NCI-H2227 (cell line): ENCODE measurements at regions not wholly inside any gene's neighbourhood (a gene's known extent, or its start where the extent isn't known, plus 50 kb on each side); places are given as distances from the start of the nearest gene placed in this dataset.
"Not testable (repeated sequence)": the region's sequence is repeated elsewhere in the genome, so short reads cannot be mapped to it uniquely, and the experiment has no call there.

ENCODE experiments used
- DNase-seq: peaks from one replicate; lab custom pipeline; 2025; ENCODE audit not compliant: unreplicated experiment; lab: John Stamatoyannopoulos, UW

DNA sequence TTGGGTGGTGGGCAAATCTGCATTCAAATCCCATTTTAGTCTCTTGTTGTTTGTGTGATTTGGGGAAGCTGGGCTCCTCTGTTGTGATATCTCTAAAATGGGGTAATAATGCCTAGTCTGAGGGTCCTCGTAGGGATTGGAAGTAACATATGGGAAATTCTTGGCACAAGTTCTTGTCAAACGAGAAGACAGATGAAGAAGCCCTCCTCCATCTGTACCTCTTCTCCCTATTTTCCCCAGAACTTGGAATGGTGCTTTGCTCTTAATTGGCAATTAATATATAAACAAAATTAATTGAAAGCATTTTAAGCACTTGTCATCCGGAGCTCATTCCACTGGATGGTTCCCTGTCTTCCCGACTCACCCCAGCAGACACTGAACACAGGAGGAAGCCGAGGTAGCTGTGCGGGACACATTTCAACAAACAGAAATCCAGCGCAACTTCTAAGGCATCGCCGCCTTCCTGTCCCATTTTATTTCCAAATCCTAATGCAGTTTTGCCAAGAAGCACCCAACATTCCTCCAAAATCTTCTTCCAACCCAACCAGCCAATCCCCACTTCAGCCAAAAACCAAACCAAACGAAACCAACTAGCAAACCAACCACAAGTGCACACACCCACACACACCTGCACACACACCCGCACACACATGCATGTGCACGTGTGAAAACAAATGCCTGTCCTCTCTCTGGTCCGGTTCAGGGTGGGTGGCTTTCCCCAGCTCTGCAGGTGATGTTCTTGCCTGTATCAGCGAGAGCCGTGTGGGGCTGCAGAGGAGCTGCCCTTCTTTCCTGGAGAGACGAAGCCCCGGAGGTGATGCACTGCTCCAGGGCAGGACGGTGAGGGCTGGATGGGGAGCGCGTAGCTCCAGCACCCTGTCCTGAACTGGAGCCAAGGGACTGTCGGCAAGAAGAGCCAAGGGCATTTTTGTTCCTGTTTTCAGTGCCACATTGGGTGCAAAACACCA is 100.8 kb upstream of the B3GAT1 start:
- DNase-seq = no peak

DNA sequence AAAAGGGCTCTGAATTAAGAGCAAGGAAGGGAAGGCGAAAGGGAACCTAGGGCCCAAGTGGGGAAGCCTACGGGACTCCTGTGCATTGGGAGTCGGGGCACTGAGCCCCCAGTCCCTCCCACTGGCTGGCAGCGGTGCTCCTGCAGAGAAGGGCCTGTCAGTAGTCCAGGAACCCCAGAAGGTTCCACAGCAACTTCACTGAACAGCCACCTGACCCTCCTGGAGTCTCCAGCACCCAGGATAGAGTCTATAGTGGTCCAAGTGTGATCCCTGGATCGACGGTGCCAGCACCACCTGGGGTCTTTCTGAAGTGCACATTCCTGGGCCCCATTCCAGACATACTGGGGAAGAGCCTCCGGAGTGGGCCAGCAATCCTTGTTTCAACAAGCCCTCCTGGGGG is 100.0 kb upstream of the B3GAT1 start:
- DNase-seq = no peak

DNA sequence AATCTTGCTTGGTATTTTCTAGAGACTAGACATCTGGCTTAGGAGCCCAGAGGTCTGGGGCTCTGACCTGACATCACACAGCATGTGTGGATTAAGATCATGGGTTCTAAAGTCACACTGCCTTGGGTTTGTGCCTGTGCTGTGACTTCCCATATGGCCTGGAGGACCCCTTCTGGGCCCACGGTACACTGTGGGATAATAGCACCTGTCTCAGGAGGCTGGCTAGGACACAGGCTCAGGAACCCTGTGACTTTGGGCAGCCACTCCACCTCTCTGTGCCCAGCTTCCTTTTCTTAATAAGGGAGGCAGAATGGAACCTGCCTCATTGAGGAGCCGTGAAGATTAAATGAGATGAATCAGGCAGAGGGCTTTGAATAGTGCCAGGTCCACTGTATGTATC is 99.2 kb upstream of the B3GAT1 start:
- no peak for DNase-seq

DNA sequence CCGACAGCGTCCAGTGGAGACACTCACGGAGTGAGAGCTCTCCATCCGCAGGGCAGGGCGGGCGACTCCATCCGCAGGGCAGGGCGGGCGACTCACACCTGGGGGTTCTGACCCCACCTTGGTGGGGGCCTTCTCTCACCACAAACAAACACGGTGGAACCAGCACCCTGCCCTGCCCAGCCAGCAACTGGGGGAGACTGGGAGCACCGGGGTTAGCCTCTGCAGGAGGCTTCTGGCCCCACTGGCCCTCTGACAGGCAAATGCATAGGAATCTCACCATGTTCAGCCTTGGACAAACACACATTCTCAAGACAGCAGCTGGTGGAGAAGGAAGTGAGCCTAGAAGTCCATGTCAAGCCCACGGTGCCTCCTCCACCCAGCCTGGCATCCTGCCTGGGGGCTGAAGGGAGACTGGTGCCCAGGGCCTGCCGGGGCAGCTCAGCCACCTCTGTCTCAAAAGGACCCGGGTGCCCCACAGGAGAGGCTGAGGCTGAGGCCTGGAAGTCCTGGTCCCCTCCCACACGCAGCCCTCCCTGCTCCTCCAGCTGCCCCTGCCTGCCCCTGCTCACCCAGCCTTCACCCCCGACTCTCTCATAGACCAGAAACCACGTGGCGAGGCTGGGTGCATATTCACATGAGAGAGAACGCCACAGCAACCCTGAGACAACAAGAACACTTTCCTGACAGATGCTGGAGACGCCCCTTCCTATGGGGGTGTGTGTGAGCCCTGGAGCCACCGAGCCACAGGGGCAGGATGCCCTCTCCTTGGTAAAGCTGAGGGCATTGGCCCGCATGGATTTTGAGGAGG is 98.4 kb upstream of the B3GAT1 start:
- no peak for DNase-seq

DNA sequence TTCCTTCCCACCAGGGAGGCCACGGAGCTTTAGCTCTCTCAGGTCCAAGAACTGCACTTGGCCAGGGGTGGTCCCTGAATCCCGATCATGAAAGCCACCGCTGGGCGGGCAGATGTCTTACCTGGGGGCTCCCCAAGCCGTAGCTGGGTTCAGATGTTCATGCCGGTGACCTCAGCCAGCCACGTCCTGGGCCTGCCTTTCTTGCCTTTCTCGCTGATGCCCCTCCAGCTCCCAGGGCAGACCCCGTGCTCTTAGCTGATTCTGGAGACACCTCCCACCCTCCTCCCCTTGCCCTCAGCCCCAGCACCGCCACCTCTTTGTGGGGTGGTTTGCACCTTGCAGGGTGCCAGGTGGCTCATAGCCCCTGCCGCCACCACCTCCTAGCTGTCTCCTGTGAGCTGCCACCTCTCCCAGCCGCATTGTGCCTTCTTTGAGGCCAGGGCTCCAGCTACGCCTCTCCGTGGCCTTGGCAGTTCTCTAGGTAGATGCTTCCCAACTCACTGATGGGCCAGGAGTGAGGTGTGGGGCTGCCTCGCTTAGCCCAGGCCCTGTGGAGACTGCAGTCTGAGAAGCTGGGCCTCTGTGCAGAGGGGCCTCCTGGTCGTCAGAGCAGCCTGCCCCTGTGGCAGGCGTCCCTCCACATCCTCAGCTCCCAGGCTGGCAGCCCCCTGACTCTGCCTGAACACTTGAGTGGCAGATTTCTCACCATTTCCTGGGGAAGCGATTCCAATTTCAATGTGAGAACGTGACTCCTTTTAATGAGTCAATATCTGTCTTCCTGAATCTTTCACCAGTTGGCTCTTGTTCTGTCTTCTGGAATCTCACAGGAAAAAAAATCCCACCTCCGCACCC is 97.6 kb upstream of the B3GAT1 start:
- DNase-seq = no peak

DNA sequence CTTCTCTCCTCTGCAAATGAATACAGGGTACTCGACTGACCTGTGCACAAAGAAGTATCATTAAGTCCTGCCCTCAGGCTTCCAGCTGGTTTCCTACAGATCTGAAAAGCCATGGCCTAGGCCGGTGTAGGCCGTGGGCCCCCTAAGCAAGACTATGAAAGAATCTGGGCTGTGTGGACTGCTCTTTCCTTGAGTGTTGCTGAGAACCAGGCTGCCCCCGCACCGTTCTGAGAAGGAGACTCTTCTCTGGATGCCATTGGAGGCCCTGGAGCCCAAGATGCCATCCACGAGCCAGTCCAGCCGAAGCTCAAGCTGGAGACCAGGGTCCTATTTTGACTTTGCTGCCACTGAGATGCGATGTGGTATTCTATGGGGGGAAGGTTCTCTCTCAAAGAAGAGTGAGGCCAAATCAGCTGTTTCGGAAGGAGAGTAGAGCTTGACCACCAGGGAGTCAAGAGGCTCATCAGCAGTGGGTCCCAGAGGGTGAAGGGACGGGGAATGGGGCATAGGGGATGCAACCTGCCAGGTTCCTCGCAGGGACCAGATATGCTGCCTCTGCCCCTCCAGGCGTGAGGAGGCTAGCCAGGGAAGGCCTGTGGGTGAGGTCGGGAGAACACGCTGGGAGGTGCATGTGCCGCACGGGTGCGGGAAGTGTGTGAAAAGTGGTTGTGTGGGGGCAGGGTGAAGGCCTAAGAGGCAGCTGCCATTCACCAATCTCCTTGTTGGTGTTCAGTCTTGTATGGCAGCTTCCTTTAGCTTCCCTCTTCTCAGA is 96.4 kb upstream of the B3GAT1 start:
- DNase-seq = no peak

DNA sequence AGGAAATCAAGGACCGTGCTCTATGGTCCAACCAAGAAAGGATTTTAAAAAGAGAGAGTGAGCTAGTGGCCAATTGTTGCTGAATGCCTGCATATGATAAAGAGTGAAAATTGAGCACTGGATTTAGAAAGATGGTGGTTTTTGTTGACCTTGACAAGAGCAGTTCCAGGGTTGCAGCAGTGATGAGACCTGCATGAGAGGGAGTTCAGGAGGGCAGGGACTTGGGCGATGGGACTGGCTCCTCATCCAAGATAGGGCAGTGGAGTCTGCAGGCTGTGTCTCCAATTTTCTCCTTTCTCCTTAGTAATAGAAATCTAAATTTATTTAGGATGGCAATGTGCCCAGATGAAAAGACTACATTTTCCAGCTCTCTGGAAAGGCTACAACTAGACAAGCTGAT is 94.0 kb upstream of the B3GAT1 start:
- DNase-seq = no peak

DNA sequence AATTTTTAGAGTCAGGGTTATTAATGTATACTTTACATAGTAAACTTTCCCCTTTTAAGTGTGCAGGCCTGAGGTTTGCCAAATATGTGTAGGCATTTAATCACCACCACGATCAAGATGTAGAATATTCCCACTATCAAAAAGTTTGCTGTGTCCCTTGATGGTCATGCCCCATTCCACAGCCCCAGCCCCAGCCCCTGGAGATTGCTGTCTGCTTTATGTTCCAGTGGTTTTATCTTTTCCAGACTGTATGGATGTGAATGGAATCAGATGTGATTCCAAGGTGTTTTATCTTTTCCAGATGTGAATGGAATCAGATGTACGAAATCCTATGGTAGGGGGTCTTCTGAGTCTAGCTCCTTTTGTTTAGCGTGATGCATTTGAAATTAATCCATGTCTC is 93.1 kb upstream of the B3GAT1 start:
- no peak for DNase-seq

DNA sequence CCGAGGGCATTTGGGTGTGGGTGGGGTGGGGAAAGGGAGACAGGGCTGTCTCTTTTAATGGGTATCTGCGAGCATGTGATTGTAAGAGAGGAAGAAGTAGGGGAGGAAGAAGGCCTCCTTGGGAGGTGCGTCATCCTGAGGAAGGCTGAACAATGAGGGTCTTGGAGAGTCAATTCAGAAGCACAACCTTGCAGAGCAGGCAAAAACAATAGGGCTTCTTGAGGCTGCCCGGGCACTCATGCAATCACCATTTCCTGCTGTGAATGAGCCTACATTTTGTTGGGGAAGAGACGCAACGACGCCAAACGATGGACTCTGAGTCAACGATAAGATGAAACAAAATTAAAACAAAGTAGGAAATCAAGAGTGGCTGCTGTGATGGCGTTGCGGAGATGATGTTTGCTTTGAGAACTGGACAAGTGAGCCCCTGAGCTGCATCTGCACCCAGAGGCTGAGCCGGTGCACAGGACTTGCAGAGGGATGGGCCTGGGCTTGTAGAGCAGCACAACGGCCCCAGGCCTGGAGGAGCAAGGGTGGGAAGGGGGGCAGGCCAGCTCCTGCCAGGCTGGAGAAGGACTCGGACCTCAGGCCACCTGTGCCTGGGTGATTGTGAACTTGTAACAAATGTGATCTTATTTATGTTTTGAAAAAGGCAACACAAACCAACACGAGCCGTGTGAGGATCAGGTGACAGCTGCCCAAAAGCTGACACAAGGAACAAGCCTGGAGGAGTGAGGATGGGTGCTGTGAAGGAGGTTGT is 92.3 kb upstream of the B3GAT1 start:
- no peak for DNase-seq

DNA sequence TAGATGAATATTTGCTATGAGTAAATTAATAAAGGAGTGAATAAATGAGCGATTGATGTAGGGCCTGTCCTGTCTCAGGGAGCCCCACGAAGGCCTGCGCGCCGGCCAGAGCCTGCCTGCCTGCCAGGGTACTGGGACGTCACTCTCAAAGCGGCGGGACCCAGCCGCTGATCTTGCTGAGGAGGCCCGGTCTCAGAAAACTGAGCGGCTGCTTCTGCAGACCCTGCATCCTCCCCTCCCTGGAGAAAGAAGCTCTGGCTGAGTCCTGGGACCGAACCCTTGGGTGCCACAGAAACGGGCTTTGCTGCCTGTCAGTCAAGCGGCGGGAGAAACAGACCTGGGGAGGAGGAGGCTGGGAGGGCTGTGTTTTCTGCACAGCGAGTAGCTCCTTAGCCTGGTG is 91.6 kb upstream of the B3GAT1 start:
- no peak for DNase-seq

DNA sequence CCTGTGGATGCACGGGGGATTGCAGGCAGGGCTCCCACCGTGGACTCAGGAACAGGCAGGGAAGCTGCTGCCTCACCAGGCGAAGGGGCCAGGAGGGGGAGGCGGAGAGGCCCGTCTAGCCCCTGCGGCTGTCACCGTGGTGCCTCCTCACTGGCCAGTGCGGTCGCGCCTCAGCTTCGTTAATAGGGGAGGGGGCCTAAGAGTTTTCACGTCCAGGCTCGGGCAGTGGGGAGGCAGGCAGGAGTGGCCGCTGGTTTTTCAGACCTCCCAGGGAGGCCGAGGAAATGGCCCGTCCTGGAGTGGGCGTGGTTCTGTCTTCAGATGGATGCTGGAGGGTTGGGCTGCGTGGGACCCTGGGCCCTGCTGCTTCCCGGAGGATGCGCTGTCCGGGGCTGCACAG is 91.1 kb upstream of the B3GAT1 start:
- no peak for DNase-seq

DNA sequence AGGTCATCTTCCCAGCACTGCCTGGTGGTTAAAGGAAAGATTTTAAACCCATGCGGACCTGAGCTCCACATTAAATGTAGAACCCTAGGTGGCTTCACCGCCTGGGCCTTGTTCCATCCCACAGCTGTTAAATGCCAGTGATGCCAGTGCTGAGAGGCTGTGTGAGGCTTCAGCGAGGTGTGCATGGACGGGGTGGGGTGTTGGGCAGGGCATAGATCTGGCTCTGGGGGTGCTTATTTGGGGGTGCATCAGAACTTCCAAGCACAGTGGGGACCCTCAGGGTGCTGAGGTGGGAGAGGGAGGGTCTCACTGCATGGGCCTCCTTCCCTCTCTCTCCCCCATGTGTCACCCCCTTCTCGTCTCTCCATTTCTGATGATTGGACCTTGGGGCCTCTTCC is 90.1 kb upstream of the B3GAT1 start:
- no peak for DNase-seq

DNA sequence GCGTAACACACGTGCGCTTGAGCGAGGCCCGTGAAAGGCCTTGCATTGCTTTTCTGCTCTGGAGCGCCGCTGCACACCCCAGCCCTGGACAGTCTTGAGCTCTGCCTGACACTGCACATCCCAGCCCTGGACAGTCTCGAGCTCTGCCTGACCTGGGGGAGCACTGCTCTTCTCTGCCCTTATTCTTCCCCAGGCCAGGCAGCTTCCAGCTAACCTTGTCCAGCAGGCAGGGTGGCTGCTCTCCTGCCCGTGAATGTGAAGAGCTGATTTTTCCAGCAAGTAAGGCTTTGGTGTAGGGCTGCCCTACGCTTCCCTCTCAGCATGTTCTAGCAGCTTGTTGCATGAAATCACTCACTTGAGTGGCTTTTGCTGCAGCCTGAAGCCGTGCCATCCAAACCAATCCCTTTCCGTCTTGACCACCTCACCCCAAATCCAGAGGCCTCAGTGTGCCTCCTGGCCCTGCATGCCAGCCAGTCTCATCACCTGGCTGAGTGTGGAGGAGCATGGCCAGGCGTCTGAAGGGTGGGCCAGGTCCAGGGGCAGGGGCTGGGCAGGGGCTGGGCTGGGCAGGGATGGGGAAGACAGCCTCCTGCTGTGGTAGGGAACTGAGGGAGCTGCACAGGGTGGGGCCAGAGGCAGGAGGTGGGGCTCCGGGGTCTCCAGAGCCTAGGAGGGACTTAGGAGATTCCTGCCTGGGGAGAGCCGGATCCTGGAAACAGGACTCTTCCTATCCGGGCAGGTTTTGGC is 89.5 kb upstream of the B3GAT1 start:
- no peak for DNase-seq

DNA sequence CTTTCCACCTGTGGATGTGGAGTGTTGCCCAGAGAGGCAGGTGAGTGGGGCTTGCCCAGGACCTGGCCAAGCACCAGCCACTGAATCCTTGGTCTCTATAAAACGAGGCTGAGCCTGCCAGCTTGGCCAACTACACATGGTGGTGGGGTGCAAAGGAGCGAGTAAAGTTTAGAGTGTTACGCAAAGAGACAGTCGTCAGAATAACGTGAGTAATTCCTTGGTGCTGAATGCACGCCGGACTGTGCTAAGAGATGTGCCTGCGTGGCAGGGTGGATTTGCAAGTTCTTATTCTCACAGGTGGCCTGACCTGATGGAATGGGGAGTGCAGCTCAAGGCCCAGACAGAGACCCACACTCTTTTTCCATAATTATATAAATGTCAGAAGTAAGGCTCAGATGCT is 88.6 kb upstream of the B3GAT1 start:
- no peak for DNase-seq

DNA sequence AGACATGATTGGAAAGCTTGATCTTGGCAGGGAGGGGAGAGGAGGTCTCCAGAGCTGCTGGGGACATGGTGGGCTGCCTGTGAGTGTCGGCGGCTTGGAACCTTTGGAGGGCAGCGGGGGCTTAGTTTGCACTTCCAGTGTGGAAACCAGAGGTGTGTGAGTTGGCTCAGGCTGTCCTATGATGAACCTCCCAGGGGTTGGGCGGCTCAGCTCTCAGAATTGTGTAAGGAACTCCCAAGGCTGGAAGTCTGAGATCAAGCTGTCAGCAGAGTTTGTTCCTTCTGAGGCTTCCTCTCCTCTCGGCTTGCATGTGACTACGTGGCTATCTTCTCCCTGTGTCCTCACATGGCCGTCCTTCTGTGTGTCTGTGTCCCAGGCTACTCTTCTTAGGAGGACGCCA is 87.9 kb upstream of the B3GAT1 start:
- no peak for DNase-seq

DNA sequence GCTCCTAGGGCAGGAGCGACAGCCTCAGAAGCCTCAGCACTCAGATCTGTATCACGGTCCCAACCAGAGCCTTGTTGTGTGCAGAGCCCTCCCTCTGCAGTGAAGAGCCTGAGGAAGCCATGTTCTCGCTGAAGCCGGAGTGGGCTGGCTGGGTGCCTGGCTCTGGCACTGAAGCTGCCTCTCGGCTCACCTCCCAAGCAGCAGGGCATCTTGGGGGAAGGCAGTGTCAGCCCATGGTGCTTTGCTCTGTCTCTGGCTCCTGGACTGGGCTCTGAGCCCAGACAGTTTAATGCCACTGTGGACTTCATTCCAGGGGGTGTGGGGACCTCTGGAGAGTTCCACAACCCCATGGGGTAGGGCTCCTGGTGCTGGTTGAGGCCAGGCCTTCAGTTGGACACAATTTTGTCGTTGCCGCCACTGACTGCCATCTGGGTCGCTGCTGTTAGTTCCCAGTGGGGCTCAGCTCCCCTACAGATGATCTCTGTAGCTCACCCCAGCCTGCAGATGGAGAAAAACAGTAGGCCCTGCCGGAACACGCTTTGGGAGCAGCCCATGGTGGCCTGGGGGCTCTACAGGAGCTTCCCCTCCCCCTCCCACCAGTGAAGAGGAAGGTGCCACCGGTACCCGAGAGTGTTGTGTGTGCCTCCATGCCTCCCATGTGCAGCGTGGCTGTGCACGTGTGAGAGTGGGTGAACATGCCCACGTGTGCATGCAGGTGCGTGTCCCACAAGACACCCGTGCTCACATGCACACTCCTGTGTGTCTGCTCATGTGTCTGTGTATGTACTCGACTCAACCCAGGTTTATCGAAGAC is 86.5 kb upstream of the B3GAT1 start:
- DNase-seq = no peak

DNA sequence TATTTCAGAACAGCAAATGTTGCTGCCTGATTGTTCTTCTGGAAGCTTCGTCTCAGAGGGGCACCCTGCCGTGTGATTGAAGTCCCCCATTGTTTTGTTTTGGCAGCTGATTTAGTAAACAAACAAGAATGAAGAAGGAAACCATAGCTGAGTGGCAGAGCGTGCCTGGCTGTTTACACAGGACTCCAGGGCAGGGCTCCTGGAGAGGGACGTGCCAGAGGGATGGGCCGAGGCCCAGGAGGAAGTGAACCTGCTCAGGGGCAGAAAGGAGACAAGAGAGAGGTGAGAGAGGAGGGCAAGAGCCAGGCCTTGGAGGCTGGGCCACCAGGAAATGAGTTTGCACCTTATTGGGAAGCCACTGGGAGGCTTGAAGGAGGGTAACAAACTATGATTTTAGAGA is 85.5 kb upstream of the B3GAT1 start:
- no peak for DNase-seq

DNA sequence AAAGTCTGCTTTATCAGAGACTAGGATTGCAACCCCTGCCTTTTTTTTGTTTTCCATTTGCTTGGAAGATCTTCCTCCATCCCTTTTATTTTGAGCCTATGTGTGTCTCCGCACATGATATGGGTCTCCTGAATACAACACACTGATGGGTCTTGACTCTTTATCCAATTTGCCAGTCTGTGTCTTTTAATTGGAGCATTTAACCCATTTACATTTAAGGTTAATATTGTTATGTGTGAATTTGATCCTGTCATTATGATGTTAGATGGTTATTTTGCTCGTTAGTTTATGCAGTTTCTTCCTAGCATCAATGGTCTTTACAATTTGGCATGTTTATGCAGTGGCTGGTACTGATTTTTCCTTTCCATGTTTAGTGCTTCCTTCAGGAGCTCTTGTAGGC is 84.0 kb upstream of the B3GAT1 start:
- not testable (repeated sequence) for DNase-seq
